Psoas muscle (tissue), 7 donors: ENCODE measurements at regions not wholly inside any gene's neighbourhood (a gene's known extent, or its start where the extent isn't known, plus 50 kb on each side); places are given as distances from the start of the nearest gene placed in this dataset.

Experiments
- ATAC-seq, 4 donors: fragments of 200-7000 bp; cut with Tn5 transposase; one replicate each; pipeline ENCODE4 v1.9.1; 2020; ENCODE audit warnings: moderate library complexity in 3 of 4, mild to moderate bottlenecking in 2 of 4
- DNase-seq, 2 donors: peaks; one replicate each; pipeline ENCODE4 v3.0.0-alpha.2; 2020
- H3K27ac ChIP-seq: fragments of 200-600 bp; one replicate; pipeline ENCODE4 v1.8.0; 2022
- H3K27me3 ChIP-seq, 3 donors: fragments of 200-600 bp in 1 of 3; one replicate each; pipeline versions ENCODE4 v1.6.1 to v1.8.0; 2013 to 2022; ENCODE audit warnings: low read length in 2 of 3, mild to moderate bottlenecking in 2 of 3, moderate library complexity in 1 of 3; ENCODE audit not compliant: insufficient read depth in 3 of 3
- H3K36me3 ChIP-seq, 2 donors: fragments of 200-600 bp in 1 of 2; one replicate each; pipeline versions ENCODE4 v1.6.1 to v1.8.0; 2013 to 2022; ENCODE audit warnings: low read depth in 1 of 2, mild to moderate bottlenecking in 1 of 2, moderate library complexity in 1 of 2; ENCODE audit not compliant: insufficient read depth in 1 of 2
- H3K4me1 ChIP-seq: fragments of 200-600 bp; one replicate; pipeline ENCODE4 v1.8.0; 2022
- H3K4me3 ChIP-seq: fragments of 200-600 bp; one replicate; pipeline ENCODE4 v1.8.0; 2022; ENCODE audit warnings: mild to moderate bottlenecking
- H3K9me3 ChIP-seq: fragments of 200-600 bp; one replicate; pipeline ENCODE4 v1.8.0; 2022
- CTCF ChIP-seq: fragments of 200-600 bp; IDR thresholded peaks from one replicate; pipeline ENCODE4 v1.8.0; 2022; ENCODE audit warnings: antibody characterized with exemption
- WGBS, 3 donors: extraction: QIAGEN DNeasy Blood & Tissue Kit; methylation state at CpG; one replicate each; pipeline versions ENCODE4 v1.1.6 to v1.1.7; 2013; 5-methylcytosine and 5-hydroxymethylcytosine counted together
- intact Hi-C, 2 donors: fragments of 100-400 bp; cut with DNase I; formaldehyde crosslinking; loops; one replicate each; pipeline versions ENCODE4 v1.11.0 to v1.14.2; 2022
- donor health status: healthy with polysubstance abuse.
- donor health status: DM: no; HTN: no; CAD: no; lungs with moderate emphysema.
- donor health status: Bipolar disorder and iron deficiency.
- donor health status: healthy.
- donor health status: DM: yes; HTN: yes; CAD: no.
- donor health status: DM: no; HTN: no; CAD: no.
- donor health status: DM: yes; HTN: yes; CAD: no.

DNA sequence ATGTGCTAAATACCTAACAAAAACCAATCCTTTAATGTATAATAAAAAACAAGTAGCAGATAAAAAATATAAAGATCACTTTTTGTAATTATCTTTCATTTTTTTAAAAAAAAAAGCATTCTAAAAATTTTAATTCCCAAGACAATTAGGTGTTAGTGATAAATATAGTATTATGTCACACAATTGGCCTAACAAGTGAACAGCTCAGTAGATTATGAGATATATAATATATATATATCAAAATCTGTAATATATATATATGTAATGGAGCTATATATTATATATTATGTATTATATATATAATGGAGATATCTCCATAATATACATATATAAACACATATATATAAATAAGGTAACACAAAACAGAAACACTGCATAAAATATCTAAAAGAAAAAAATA lies 1531.1 kb upstream of the MIR17HG start:
- Histone ChIP-seq H3K27me3 (no peaks in the 10 kb centered on the region), H3K27ac (no peak overlapping the region), H3K9me3 (no peaks in the 10 kb centered on the region), H3K36me3 (no peaks in the 10 kb centered on the region), H3K4me3 (no peak overlapping the region), H3K4me1 (no peaks in the 10 kb centered on the region)
- DNase-seq (no peak), ATAC-seq (no peak)
- TF ChIP-seq CTCF: no peak
- intact Hi-C loops: no loop called here

DNA sequence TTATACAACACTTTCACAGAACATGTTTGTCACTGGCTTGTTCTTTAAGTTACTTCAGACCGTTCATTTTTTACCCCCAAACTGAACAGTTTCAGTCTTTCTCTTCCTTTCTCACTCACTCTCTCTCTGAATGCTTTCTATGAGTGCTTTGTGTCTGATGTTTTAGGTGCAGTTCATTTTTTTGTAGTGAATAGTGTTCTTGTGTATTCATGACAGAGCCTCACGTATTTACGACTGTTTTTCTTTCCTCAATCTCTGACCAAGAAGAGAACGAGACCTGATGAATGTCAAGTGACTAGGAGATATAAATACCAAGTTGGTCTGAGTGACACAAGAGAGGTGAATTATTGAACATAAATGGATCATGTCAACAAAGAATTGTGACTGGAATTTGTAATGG lies 1525.0 kb upstream of the MIR17HG start:
- H3K4me1 ChIP-seq: no peaks in the 10 kb centered on the region
- DNase-seq (no peak), ATAC-seq (no peak)
- H3K27me3 ChIP-seq: no peaks in the 10 kb centered on the region
- no peaks in the 10 kb centered on the region for H3K9me3 ChIP-seq
- H3K36me3 ChIP-seq: no peaks in the 10 kb centered on the region
- no peak overlapping the region for H3K4me3 ChIP-seq
- intact Hi-C loops: no loop called here
- WGBS, 3 donors: 45 to 49% (median 47%) methylated on average over 4 of the region's 4 CpGs
- H3K27ac ChIP-seq: no peak overlapping the region
- no peak for TF ChIP-seq CTCF

DNA sequence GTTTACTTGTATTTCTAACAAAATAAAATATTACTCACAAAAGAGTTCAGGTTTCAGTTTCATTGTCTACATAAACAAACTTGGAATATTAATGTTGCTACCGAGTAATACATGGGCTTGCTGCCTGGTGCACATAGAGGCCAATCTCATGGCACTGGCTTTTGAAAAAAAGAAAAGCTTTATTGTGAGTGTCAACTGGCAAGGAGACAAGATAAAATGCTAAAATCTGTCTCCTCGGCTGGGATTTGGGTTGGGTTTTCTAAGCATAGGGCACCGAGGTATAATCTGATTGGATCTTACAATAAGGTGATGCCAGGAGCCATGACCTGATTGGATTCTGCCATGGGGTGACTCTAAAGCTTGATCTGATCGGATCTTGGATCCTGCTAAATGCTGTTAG lies 1519.9 kb upstream of the MIR17HG start:
- 38 to 57% (median 38%) methylated on average over 4 of the region's 4 CpGs for WGBS, 3 donors
- DNase-seq (no peak), ATAC-seq (no peak)
- no peak for TF ChIP-seq CTCF
- H3K36me3 ChIP-seq: no peaks in the 10 kb centered on the region
- H3K27me3 ChIP-seq: no peaks in the 10 kb centered on the region
- H3K27ac ChIP-seq: no peak overlapping the region
- intact Hi-C loops: no loop called here
- no peaks in the 10 kb centered on the region for H3K9me3 ChIP-seq
- no peak overlapping the region for H3K4me3 ChIP-seq
- H3K4me1 ChIP-seq: no peaks in the 10 kb centered on the region

DNA sequence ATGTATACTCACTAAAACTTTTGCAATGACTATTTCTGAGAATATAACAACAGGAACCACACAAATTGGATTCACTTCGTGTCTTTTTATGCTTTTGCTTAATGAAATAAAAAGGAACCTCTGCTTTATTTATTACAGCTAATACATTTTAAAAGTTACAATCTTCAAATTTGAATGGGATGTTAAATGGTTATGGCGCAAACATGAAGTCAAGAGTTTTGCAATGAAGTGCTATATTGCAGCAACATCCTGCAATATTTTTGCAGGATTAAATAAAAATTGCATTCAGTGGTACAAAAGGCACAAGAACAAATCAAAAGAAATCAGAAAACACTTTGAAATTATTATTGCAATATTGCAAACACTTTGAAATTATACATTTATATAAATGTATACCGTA lies 1519.0 kb upstream of the MIR17HG start:
- intact Hi-C loops: no loop called here
- H3K4me3 ChIP-seq: no peak overlapping the region
- DNase-seq (no peak), ATAC-seq (no peak)
- H3K36me3 ChIP-seq: no peaks in the 10 kb centered on the region
- 73 to 81% (median 76%) methylated on average over 3 of the region's 3 CpGs for WGBS, 3 donors
- no peak for TF ChIP-seq CTCF
- H3K9me3 ChIP-seq: no peaks in the 10 kb centered on the region
- H3K4me1 ChIP-seq: no peaks in the 10 kb centered on the region
- no peaks in the 10 kb centered on the region for H3K27me3 ChIP-seq
- no peak overlapping the region for H3K27ac ChIP-seq

DNA sequence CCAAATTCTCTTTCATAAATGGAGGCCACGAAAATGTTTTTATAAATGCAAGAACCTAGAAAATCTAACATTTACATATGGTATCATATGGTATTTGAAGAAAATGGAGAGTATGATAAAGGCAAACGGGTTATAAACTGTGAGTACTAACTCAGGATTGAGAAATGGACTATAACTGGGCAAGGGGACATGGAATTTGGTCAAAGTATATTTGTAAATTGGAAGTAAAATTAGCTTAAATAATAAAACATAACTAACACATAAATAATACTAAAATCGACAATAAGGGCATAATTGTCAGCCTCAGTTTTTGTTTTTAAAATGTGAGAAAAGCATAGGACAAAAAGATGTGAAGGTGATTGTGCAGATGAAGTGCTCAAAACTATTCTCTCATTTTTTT lies 1516.3 kb upstream of the MIR17HG start:
- ATAC-seq: no peak
- H3K4me3 ChIP-seq: no peak overlapping the region
- H3K36me3 ChIP-seq: no peaks in the 10 kb centered on the region
- no peak overlapping the region for H3K27ac ChIP-seq
- no peaks in the 10 kb centered on the region for H3K9me3 ChIP-seq
- no peak for TF ChIP-seq CTCF
- DNase-seq: no peak
- WGBS, 3 donors: 79 to 83% (median 79%) methylated on average over 3 of the region's 3 CpGs
- H3K4me1 ChIP-seq: no peaks in the 10 kb centered on the region
- intact Hi-C loops: no loop called here
- H3K27me3 ChIP-seq: no peaks in the 10 kb centered on the region
